Transverse colon (tissue), 4 donors: ENCODE measurements at regions not wholly inside any gene's neighbourhood (a gene's known extent, or its start where the extent isn't known, plus 50 kb on each side); places are given as distances from the start of the nearest gene placed in this dataset.

Experiments used
- CTCF ChIP-seq, 5 experiments: fragments of 200-600 bp in 3 of 5; fragments of 450-650 bp in 2 of 5; sonication (generic) in 3 of 5; IDR thresholded peaks; 1 replicate in 2 of 5; 2 replicates in 3 of 5; pipeline ENCODE4 v1.5.1; 2016 to 2017; ENCODE audit warnings: antibody characterized with exemption in 5 of 5, inconsistent platforms in 3 of 5, mild to moderate bottlenecking in 2 of 5, moderate library complexity in 1 of 5
- EP300 ChIP-seq: sonication (generic); formaldehyde crosslinking; IDR thresholded peaks from one replicate; pipeline ENCODE4 v1.6.1; 2017; ENCODE audit warnings: antibody characterized with exemption, low read depth
- POLR2A ChIP-seq: fragments of 450-650 bp; IDR thresholded peaks from one replicate; pipeline ENCODE4 v1.6.1; 2016; ENCODE audit warnings: antibody characterized with exemption, mild to moderate bottlenecking, moderate library complexity
- POLR2AphosphoS5 ChIP-seq, 3 donors: sonication (generic); formaldehyde crosslinking; IDR thresholded peaks; one replicate each; pipeline ENCODE4 v1.6.1; 2016; ENCODE audit warnings: antibody characterized with exemption in 3 of 3

- TF ChIP-seq POLR2AphosphoS5 (IDR thresholded peaks at IDR 0.05) (no peak), CTCF (IDR thresholded peaks at IDR 0.05) (no peak), EP300 (no peak), POLR2A (no peak)
Measured at GRCh38 chr16:86034421-86034919, 135.5 kb downstream of the IRF8 start.
